ENCODE measurements at regions not wholly inside any gene's neighbourhood (a gene's known extent, or its start where the extent isn't known, plus 50 kb on each side); places are given as distances from the start of the nearest gene placed in this dataset.

GRCh38 chr6:85262621-85263020 lies 187.3 kb upstream of the NT5E start:
- no peak for TF ChIP-seq CTCF (IDR thresholded peaks at IDR 0.05)
- TF ChIP-seq SIN3A (IDR thresholded peaks at IDR 0.05; ENCODE audit: borderline replicate concordance, insufficient read depth, low read depth, low read length) = no peak
- no peak for TF ChIP-seq POLR2AphosphoS5 (IDR thresholded peaks at IDR 0.05; ENCODE audit: low read depth, low read length)
- no peak for TF ChIP-seq REST (IDR thresholded peaks at IDR 0.05; ENCODE audit: insufficient read depth in 1 of 2, low read depth in 2 of 2, low read length in 1 of 2)
- no peak for TF ChIP-seq TCF7L2 (IDR thresholded peaks at IDR 0.05; ENCODE audit: low read depth, low read length)
